ENCODE measurements at regions not wholly inside any gene's neighbourhood (a gene's known extent, or its start where the extent isn't known, plus 50 kb on each side); places are given as distances from the start of the nearest gene placed in this dataset.

GRCh38 chr7:37558320-37559096 lies 109.8 kb upstream of the ELMO1 start:
- no peak overlapping the region for H3K4me3 ChIP-seq (ENCODE audit: low read depth, low read length)
- ChIA-PET CTCF (interaction anchor here (0.7 kb wide), 1 partner anchor 63 kb away, joined by 3 read pairs; no protein-coding TSS in a partner anchor), POLR2A (no interaction called here)
- H3K36me3 ChIP-seq (ENCODE audit: control insufficient read depth in 2 of 2, insufficient read depth in 1 of 2, low read length in 2 of 2), result no peaks in the 10 kb centered on the region
- H3K4me1 ChIP-seq (ENCODE audit: control insufficient read depth, insufficient read depth, low read length), result no peaks in the 10 kb centered on the region
- H3K27ac ChIP-seq (ENCODE audit: extremely low read depth, low read depth, low read length), result no peak overlapping the region
- H3K9me3 ChIP-seq (ENCODE audit: control insufficient read depth, insufficient read depth, low read depth, low read length), result no peaks in the 10 kb centered on the region
- TF ChIP-seq PRDM4 (tag by site-specific recombination; IDR thresholded peaks at IDR 0.05) (no peak), ZBTB8A (tag by site-specific recombination; IDR thresholded peaks at IDR 0.05) (no peak), ZNF580 (tag by site-specific recombination; IDR thresholded peaks at IDR 0.05) (no peak), BCL11B (tag by site-specific recombination; IDR thresholded peaks at IDR 0.05; ENCODE audit: low read depth) (no peak), ZNF76 (tag by site-specific recombination; IDR thresholded peaks at IDR 0.05; ENCODE audit: borderline replicate concordance, low read depth) (no peak), ZNF629 (tag by site-specific recombination; IDR thresholded peaks at IDR 0.05) (no peak), ZFP69B (tag by site-specific recombination; IDR thresholded peaks at IDR 0.05) (no peak), ZNF791 (tag by site-specific recombination; IDR thresholded peaks at IDR 0.05) (no peak), SALL2 (tag by site-specific recombination; IDR thresholded peaks at IDR 0.05; ENCODE audit: borderline replicate concordance) (no peak), ZNF843 (tag by site-specific recombination; IDR thresholded peaks at IDR 0.05) (no peak)

GRCh38 chr7:37570145-37570544 lies 113.4 kb upstream of the GPR141 start:
- Histone ChIP-seq H3K36me3 (ENCODE audit: control insufficient read depth in 2 of 2, insufficient read depth in 1 of 2, low read length in 2 of 2) (no peaks in the 10 kb centered on the region), H3K27ac (ENCODE audit: extremely low read depth, low read depth, low read length) (no peak overlapping the region), H3K4me3 (ENCODE audit: low read depth, low read length) (no peak overlapping the region), H3K4me1 (ENCODE audit: control insufficient read depth, insufficient read depth, low read length) (no peaks in the 10 kb centered on the region), H3K9me3 (ENCODE audit: control insufficient read depth, insufficient read depth, low read depth, low read length) (no peaks in the 10 kb centered on the region)
- TF ChIP-seq ZNF214 (tag by site-specific recombination; IDR thresholded peaks at IDR 0.05; ENCODE audit: borderline replicate concordance) (no peak), BCL11A (tag by site-specific recombination; IDR thresholded peaks at IDR 0.05; ENCODE audit: low read depth) (no peak), MYNN (tag by site-specific recombination; IDR thresholded peaks at IDR 0.05; ENCODE audit: borderline replicate concordance) (no peak), ZNF776 (tag by site-specific recombination; IDR thresholded peaks at IDR 0.05; ENCODE audit: borderline replicate concordance) (no peak)
- POLR2A ChIA-PET, result no interaction called here
- CTCF ChIA-PET, result no interaction called here

GRCh38 chr7:37571806-37572205 lies 111.8 kb upstream of the GPR141 start:
- TF ChIP-seq ZNF654 (tag by site-specific recombination; IDR thresholded peaks at IDR 0.05; ENCODE audit: low read depth) (no peak), ZNF248 (tag by site-specific recombination; IDR thresholded peaks at IDR 0.05) (no peak), ZNF280C (tag by site-specific recombination; IDR thresholded peaks at IDR 0.05) (no peak), PBX3 (CRISPR knock-in tag; IDR thresholded peaks at IDR 0.05) (no peak), ZBTB7A (tag by site-specific recombination; IDR thresholded peaks at IDR 0.05; ENCODE audit: low read depth) (no peak), ZNF558 (tag by site-specific recombination; IDR thresholded peaks at IDR 0.05) (no peak), WT1 (tag by site-specific recombination; IDR thresholded peaks at IDR 0.05) (no peak)
- ChIA-PET CTCF (interaction anchor here (0.5 to 0.7 kb wide), 2 partner anchors 281 to 336 kb away, joined by 3 read pairs; no protein-coding TSS in a partner anchor), POLR2A (no interaction called here)
- no peak overlapping the region for H3K27ac ChIP-seq (ENCODE audit: extremely low read depth, low read depth, low read length)
- H3K4me3 ChIP-seq (ENCODE audit: low read depth, low read length), result no peak overlapping the region
- no peaks in the 10 kb centered on the region for H3K9me3 ChIP-seq (ENCODE audit: control insufficient read depth, insufficient read depth, low read depth, low read length)
- no peaks in the 10 kb centered on the region for H3K4me1 ChIP-seq (ENCODE audit: control insufficient read depth, insufficient read depth, low read length)
- no peaks in the 10 kb centered on the region for H3K36me3 ChIP-seq (ENCODE audit: control insufficient read depth in 2 of 2, insufficient read depth in 1 of 2, low read length in 2 of 2)

All from HEK293 (cell line).